ENCODE measurements at regions not wholly inside any gene's neighbourhood (a gene's known extent, or its start where the extent isn't known, plus 50 kb on each side); places are given as distances from the start of the nearest gene placed in this dataset.
"Not testable (repeated sequence)": the region's sequence is repeated elsewhere in the genome, so short reads cannot be mapped to it uniquely, and the experiment has no call there.

DNA sequence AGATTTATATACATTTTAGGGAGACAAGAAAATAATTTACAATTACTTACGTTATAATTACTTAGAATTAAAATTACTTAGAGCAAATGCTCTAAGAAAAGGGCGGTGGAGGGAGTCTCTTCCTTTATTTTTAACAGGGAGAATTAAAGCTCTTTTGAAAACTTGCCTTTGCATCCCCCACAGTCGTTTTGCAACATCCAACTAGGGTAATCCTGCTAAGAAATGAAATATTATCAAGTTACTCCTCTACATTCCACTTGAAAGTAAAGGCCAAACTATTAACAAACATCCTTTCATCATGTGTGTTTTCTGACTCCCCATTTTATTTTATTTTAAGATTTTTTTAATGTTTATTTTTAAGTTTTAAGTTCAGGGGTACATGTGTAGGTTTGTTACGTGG, 1358.5 kb downstream of the NCAM2 start:
- TF ChIP-seq, protein P1, sequence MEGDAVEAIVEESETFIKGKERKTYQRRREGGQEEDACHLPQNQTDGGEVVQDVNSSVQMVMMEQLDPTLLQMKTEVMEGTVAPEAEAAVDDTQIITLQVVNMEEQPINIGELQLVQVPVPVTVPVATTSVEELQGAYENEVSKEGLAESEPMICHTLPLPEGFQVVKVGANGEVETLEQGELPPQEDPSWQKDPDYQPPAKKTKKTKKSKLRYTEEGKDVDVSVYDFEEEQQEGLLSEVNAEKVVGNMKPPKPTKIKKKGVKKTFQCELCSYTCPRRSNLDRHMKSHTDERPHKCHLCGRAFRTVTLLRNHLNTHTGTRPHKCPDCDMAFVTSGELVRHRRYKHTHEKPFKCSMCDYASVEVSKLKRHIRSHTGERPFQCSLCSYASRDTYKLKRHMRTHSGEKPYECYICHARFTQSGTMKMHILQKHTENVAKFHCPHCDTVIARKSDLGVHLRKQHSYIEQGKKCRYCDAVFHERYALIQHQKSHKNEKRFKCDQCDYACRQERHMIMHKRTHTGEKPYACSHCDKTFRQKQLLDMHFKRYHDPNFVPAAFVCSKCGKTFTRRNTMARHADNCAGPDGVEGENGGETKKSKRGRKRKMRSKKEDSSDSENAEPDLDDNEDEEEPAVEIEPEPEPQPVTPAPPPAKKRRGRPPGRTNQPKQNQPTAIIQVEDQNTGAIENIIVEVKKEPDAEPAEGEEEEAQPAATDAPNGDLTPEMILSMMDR (IDR thresholded peaks at IDR 0.05; ENCODE audit: unreplicated experiment) = no peak
- Mint-ChIP-seq H3K4me1 (ENCODE audit: low read depth) (no peaks in the 10 kb centered on the region), H3K27ac (no peak overlapping the region), H3K27me3 (peaks cover 7% of the 10 kb centered on the region), H3K36me3 (ENCODE audit: insufficient read depth) (no peaks in the 10 kb centered on the region), H3K9me3 (ENCODE audit: low read depth) (no peaks in the 10 kb centered on the region), H3K4me3 (ENCODE audit: low read depth) (no peak overlapping the region)
- DNase-seq (ENCODE audit: low spot score, unreplicated experiment) = no peak

GRCh38 chr21:22359599-22359998, 1361.4 kb downstream of the NCAM2 start:
- not testable (repeated sequence) for H3K4me3 Mint-ChIP-seq (ENCODE audit: low read depth); H3K4me1 Mint-ChIP-seq (ENCODE audit: low read depth); H3K27ac Mint-ChIP-seq; DNase-seq (ENCODE audit: low spot score, unreplicated experiment); H3K9me3 Mint-ChIP-seq (ENCODE audit: low read depth); H3K27me3 Mint-ChIP-seq; H3K36me3 Mint-ChIP-seq (ENCODE audit: insufficient read depth)

DNA sequence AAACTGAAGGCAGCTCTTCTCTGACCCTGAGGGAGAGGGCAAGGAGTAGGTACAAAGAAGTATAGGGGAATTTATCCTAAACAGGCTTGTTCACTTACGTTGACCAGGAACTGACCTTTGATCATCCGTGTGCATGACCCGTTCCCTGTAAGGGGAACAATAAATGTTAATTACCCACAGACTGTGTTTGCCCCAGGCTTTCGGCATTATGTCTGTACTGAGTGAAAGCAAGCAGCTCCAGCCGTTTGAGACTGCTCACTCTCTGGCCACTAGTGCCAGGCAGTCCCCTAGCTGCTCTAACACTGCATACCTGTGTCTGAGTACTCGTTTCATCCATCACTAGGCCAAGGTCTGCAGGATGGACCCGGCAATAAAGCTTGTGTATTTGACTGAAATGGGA, 1365.3 kb downstream of the NCAM2 start:
- Mint-ChIP-seq H3K4me3 (ENCODE audit: low read depth) (no peak overlapping the region), H3K27me3 (peaks cover 7% of the 10 kb centered on the region), H3K9me3 (ENCODE audit: low read depth) (peaks cover 9% of the 10 kb centered on the region), H3K36me3 (ENCODE audit: insufficient read depth) (no peaks in the 10 kb centered on the region), H3K27ac (no peak overlapping the region), H3K4me1 (ENCODE audit: low read depth) (no peaks in the 10 kb centered on the region)
- TF ChIP-seq, protein P1 (IDR thresholded peaks at IDR 0.05; ENCODE audit: unreplicated experiment) = no peak
- no peak for DNase-seq (ENCODE audit: low spot score, unreplicated experiment)

DNA sequence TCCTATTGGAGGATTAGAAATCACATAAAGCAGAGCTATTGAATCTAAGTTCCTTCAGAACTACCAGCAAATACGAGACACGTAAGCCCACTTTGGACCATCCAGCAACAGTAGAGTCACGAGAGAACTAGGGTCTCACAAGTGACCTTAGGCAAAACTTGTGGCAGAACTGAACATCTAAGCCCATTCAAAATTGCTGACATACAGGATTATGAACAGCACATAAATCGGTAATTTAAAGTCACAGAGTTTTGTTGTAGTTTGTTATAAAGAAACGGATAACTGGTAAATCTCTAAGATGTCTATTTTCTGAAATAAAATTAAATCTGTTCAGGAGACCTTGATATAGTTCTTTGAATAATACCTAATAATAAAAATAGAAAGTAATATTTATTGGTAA, 1366.0 kb downstream of the NCAM2 start:
- Mint-ChIP-seq H3K36me3 (ENCODE audit: insufficient read depth) (no peaks in the 10 kb centered on the region), H3K4me3 (ENCODE audit: low read depth) (no peak overlapping the region), H3K4me1 (ENCODE audit: low read depth) (no peaks in the 10 kb centered on the region), H3K27ac (no peak overlapping the region), H3K27me3 (peaks cover 7% of the 10 kb centered on the region), H3K9me3 (ENCODE audit: low read depth) (peaks cover 9% of the 10 kb centered on the region)
- TF ChIP-seq, protein P1 (IDR thresholded peaks at IDR 0.05; ENCODE audit: unreplicated experiment) = no peak
- DNase-seq (ENCODE audit: low spot score, unreplicated experiment) = no peak

GRCh38 chr21:22374218-22374969, 1376.2 kb downstream of the NCAM2 start:
- Mint-ChIP-seq H3K27ac (peak overlapping the region; percentile 91), H3K27me3 (no peaks in the 10 kb centered on the region), H3K4me3 (ENCODE audit: low read depth) (peak overlapping the region; percentile 38), H3K36me3 (ENCODE audit: insufficient read depth) (no peaks in the 10 kb centered on the region), H3K9me3 (ENCODE audit: low read depth) (peaks cover 5% of the 10 kb centered on the region), H3K4me1 (ENCODE audit: low read depth) (peaks cover 26% of the 10 kb centered on the region)
- TF ChIP-seq, protein P1 (IDR thresholded peaks at IDR 0.05; ENCODE audit: unreplicated experiment) = no peak
- peak; percentile 35 for DNase-seq (ENCODE audit: low spot score, unreplicated experiment)

- not testable (repeated sequence) for DNase-seq (ENCODE audit: low spot score, unreplicated experiment); H3K36me3 Mint-ChIP-seq (ENCODE audit: insufficient read depth); H3K27me3 Mint-ChIP-seq; H3K27ac Mint-ChIP-seq; H3K4me3 Mint-ChIP-seq (ENCODE audit: low read depth); H3K9me3 Mint-ChIP-seq (ENCODE audit: low read depth)
- H3K4me1 Mint-ChIP-seq (ENCODE audit: low read depth) = peaks cover 31% of the 10 kb centered on the region
These were observed 1379.6 kb downstream of the NCAM2 start for GRCh38 chr21:22377795-22378194.

Data from progenitor cell of endocrine pancreas (in vitro differentiated cells).